H1 (cell line): ENCODE measurements at regions not wholly inside any gene's neighbourhood (a gene's known extent, or its start where the extent isn't known, plus 50 kb on each side); places are given as distances from the start of the nearest gene placed in this dataset.
A peak's percentile ranks its signal among the peaks of the same experiment; 100 is the strongest.

Experiments used
- CTCF ChIA-PET: fragments of 300-600 bp; sonication (Branson Sonifier 250); formaldehyde crosslinking; loops from one replicate; lab custom pipeline; 2021; ENCODE audit not compliant: partially characterized antibody; lab: Charles Lee
- POLR2A ChIA-PET: fragments of 300-600 bp; sonication (Branson Sonifier 250); formaldehyde crosslinking; loops from one replicate; lab custom pipeline; 2021; ENCODE audit warnings: inconsistent platforms; ENCODE audit not compliant: partially characterized antibody; lab: Charles Lee
- DNase-seq, 2 experiments: peaks; one replicate each; pipeline versions ENCODE4 v3.0.0 to v3.0.0-alpha.2; 2010 to 2022; ENCODE audit warnings: low spot score in 2 of 2, low read depth in 1 of 2, mixed read lengths in 1 of 2
- FAIRE-seq: peaks from 2 replicates; lab custom pipeline; 2011; peaks lifted over from hg19 to GRCh38; lab: Jason Lieb, UNC
- H2AFZ ChIP-seq: 2 replicates; pipeline ENCODE4 v1.8.1; 2012; ENCODE audit warnings: low read length, inconsistent platforms
- H2AK5ac ChIP-seq: 2 replicates; pipeline ENCODE4 v1.6.1; 2013; ENCODE audit warnings: low read depth, low read length
- H2BK120ac ChIP-seq: replicated peaks from 2 replicates; pipeline ENCODE3; 2013; ENCODE audit warnings: low read depth, low read length, inconsistent platforms
- H2BK12ac ChIP-seq: 2 replicates; pipeline ENCODE4 v1.6.1; 2013; ENCODE audit warnings: low read depth, low read length
- H2BK15ac ChIP-seq: 2 replicates; pipeline ENCODE4 v1.6.1; 2013; ENCODE audit warnings: low read length
- H2BK20ac ChIP-seq: 2 replicates; pipeline ENCODE4 v1.6.1; 2013; ENCODE audit warnings: low read length
- H2BK5ac ChIP-seq: 2 replicates; pipeline ENCODE4 v1.6.1; 2013; ENCODE audit warnings: low read depth, low read length
- H3K14ac ChIP-seq: 2 replicates; pipeline ENCODE4 v1.6.1; 2013; ENCODE audit warnings: inconsistent platforms; ENCODE audit not compliant: insufficient read length
- H3K18ac ChIP-seq: 2 replicates; pipeline ENCODE4 v1.6.1; 2013; ENCODE audit warnings: low read length; ENCODE audit errors: extremely low read depth
- H3K23ac ChIP-seq: 2 replicates; pipeline ENCODE4 v1.6.1; 2013; ENCODE audit warnings: inconsistent platforms; ENCODE audit not compliant: insufficient read length
- H3K23me2 ChIP-seq: 2 replicates; pipeline ENCODE4 v1.6.1; 2013; ENCODE audit warnings: low read depth, low read length
- H3K27ac ChIP-seq: 2 replicates; pipeline ENCODE4 v1.6.1; 2011; ENCODE audit warnings: low read depth, low read length, inconsistent platforms
- H3K27me3 ChIP-seq, 4 experiments: replicated peaks in 1 of 4; 1 replicate in 1 of 4; 2 replicates in 3 of 4; pipeline versions ENCODE4 v1.6.1 to v1.8.1; 2011 to 2013; ENCODE audit warnings: low read length in 3 of 4, mild to moderate bottlenecking in 3 of 4, inconsistent platforms in 2 of 4, mixed read lengths in 2 of 4, moderate library complexity in 1 of 4; ENCODE audit not compliant: control insufficient read depth in 3 of 4, insufficient read depth in 3 of 4; ENCODE audit errors: extremely low read depth in 1 of 4
- H3K36me3 ChIP-seq, 4 experiments: 2 replicates each; pipeline versions ENCODE4 v1.6.1 to v1.8.1; 2011 to 2013; ENCODE audit warnings: mild to moderate bottlenecking in 4 of 4, low read length in 3 of 4, moderate library complexity in 2 of 4, control low read depth in 1 of 4, inconsistent platforms in 1 of 4; ENCODE audit not compliant: insufficient read depth in 4 of 4, control insufficient read depth in 2 of 4
- H3K4ac ChIP-seq: replicated peaks from 2 replicates; pipeline ENCODE3; 2013; ENCODE audit warnings: low read length, low read depth, mixed read lengths, inconsistent platforms; ENCODE audit not compliant: insufficient read length
- H3K4me1 ChIP-seq, 4 experiments: replicated peaks in 1 of 4; 1 replicate in 1 of 4; 2 replicates in 3 of 4; pipeline versions ENCODE4 v1.6.1 to v1.8.1; 2011 to 2013; ENCODE audit warnings: low read length in 3 of 4, inconsistent platforms in 2 of 4, mixed read lengths in 1 of 4; ENCODE audit not compliant: insufficient read depth in 4 of 4, control insufficient read depth in 3 of 4
- H3K4me2 ChIP-seq, 2 experiments: 2 replicates each; pipeline versions ENCODE4 v1.6.1 to v1.8.1; 2011 to 2013; ENCODE audit warnings: low read depth in 2 of 2, low read length in 2 of 2, control low read depth in 1 of 2, inconsistent platforms in 1 of 2, mild to moderate bottlenecking in 1 of 2; ENCODE audit not compliant: insufficient read depth in 1 of 2
- H3K4me3 ChIP-seq, 4 experiments: fragments of 200-600, 300-600 bp in 1 of 4; sonication (generic), shearing (Covaris generic), sonication (Bioruptor Twin) in 1 of 4; 2 replicates each; pipeline versions ENCODE4 v1.5.1 to v1.8.1; 2011 to 2016; ENCODE audit warnings: low read length in 4 of 4, low read depth in 3 of 4, control low read depth in 2 of 4, inconsistent platforms in 2 of 4, mild to moderate bottlenecking in 2 of 4, mixed read lengths in 1 of 4, moderate library complexity in 1 of 4; ENCODE audit not compliant: insufficient read depth in 2 of 4; ENCODE audit errors: extremely low read depth in 1 of 4
- H3K56ac ChIP-seq: replicated peaks from 2 replicates; pipeline ENCODE3; 2013; ENCODE audit warnings: low read depth, mild to moderate bottlenecking, mixed read lengths, low read length, inconsistent platforms; ENCODE audit not compliant: insufficient read length
- H3K79me1 ChIP-seq: 2 replicates; pipeline ENCODE4 v1.6.1; 2013; ENCODE audit warnings: low read depth, low read length, control low read depth
- H3K79me2 ChIP-seq, 2 experiments: 2 replicates each; pipeline versions ENCODE4 v1.6.1 to v1.8.1; 2012 to 2013; ENCODE audit warnings: low read length in 2 of 2, mild to moderate bottlenecking in 2 of 2, inconsistent platforms in 1 of 2; ENCODE audit not compliant: insufficient read depth in 2 of 2, control insufficient read depth in 1 of 2
- H3K9ac ChIP-seq, 4 experiments: replicated peaks in 1 of 4; 1 replicate in 1 of 4; 2 replicates in 3 of 4; pipeline versions ENCODE4 v1.6.1 to v1.8.1; 2011 to 2013; ENCODE audit warnings: low read depth in 3 of 4, low read length in 3 of 4, control low read depth in 2 of 4, mild to moderate bottlenecking in 2 of 4, moderate library complexity in 2 of 4, inconsistent platforms in 1 of 4; ENCODE audit errors: extremely low read depth in 1 of 4
- H3K9me3 ChIP-seq, 2 experiments: 2 replicates each; pipeline versions ENCODE4 v1.6.1 to v1.8.1; 2012 to 2013; ENCODE audit warnings: mild to moderate bottlenecking in 2 of 2, moderate library complexity in 2 of 2, control low read depth in 1 of 2, inconsistent platforms in 1 of 2, low read depth in 1 of 2, low read length in 1 of 2, mixed read lengths in 1 of 2; ENCODE audit not compliant: insufficient read depth in 2 of 2
- H4K20me1 ChIP-seq, 2 experiments: replicated peaks in 1 of 2; 2 replicates each; pipeline versions ENCODE3 to v1.8.1; 2011 to 2013; ENCODE audit warnings: inconsistent platforms in 2 of 2, low read length in 2 of 2, mild to moderate bottlenecking in 1 of 2; ENCODE audit not compliant: insufficient read depth in 2 of 2, control insufficient read depth in 1 of 2
- H4K5ac ChIP-seq: 2 replicates; pipeline ENCODE4 v1.6.1; 2013; ENCODE audit warnings: low read length, low read depth, mixed read lengths, inconsistent platforms; ENCODE audit not compliant: insufficient read length
- H4K8ac ChIP-seq: 2 replicates; pipeline ENCODE4 v1.8.0; 2013; ENCODE audit warnings: mild to moderate bottlenecking, moderate library complexity, low read length, inconsistent platforms; ENCODE audit not compliant: insufficient read depth; ENCODE audit errors: extremely low read depth
- H4K91ac ChIP-seq: replicated peaks from 2 replicates; pipeline ENCODE3; 2013; ENCODE audit warnings: low read length, mixed read lengths, inconsistent platforms; ENCODE audit not compliant: insufficient read length
- BRCA1 ChIP-seq: IDR thresholded peaks from 2 replicates; pipeline ENCODE4 v1.6.1; 2012; ENCODE audit warnings: low read depth, low read length, improper control_type of control experiment
- HDAC2 ChIP-seq, 2 experiments: fragments of 300-600 bp in 1 of 2; sonication (generic) in 1 of 2; IDR thresholded peaks; 2 replicates each; pipeline ENCODE4 v1.6.1; 2011 to 2012; ENCODE audit warnings: low read depth in 2 of 2, low read length in 2 of 2, mild to moderate bottlenecking in 2 of 2, moderate library complexity in 2 of 2, borderline replicate concordance in 1 of 2, inconsistent platforms in 1 of 2
- RAD21 ChIP-seq, 2 experiments: IDR thresholded peaks in 1 of 2; conservative IDR thresholded peaks in 1 of 2; 2 replicates each; pipeline ENCODE4 v1.6.1; 2011; ENCODE audit warnings: low read depth in 2 of 2, low read length in 2 of 2, improper control_type of control experiment in 1 of 2, inconsistent platforms in 1 of 2, mild to moderate bottlenecking in 1 of 2, moderate library complexity in 1 of 2
- RFX5 ChIP-seq: IDR thresholded peaks from 2 replicates; pipeline ENCODE4 v1.6.1; 2011; ENCODE audit warnings: low read depth, low read length, improper control_type of control experiment, borderline replicate concordance
- SIN3A ChIP-seq, 2 experiments: IDR thresholded peaks in 1 of 2; conservative IDR thresholded peaks in 1 of 2; 2 replicates each; pipeline ENCODE4 v1.6.1; 2011 to 2012; ENCODE audit warnings: low read length in 2 of 2, improper control_type of control experiment in 1 of 2, low read depth in 1 of 2, mild to moderate bottlenecking in 1 of 2
- SIX5 ChIP-seq: IDR thresholded peaks from 2 replicates; pipeline ENCODE4 v1.6.1; 2011; ENCODE audit warnings: mild to moderate bottlenecking, low read depth, low read length
- SP1 ChIP-seq: IDR thresholded peaks from 2 replicates; pipeline ENCODE4 v1.6.1; 2011; ENCODE audit warnings: low read depth, low read length
- SP2 ChIP-seq: IDR thresholded peaks from 2 replicates; pipeline ENCODE4 v1.6.1; 2012; ENCODE audit warnings: mild to moderate bottlenecking, low read length, inconsistent platforms
- SP4 ChIP-seq: IDR thresholded peaks from 2 replicates; pipeline ENCODE4 v1.6.1; 2012; ENCODE audit warnings: low read length, inconsistent platforms
- TAF7 ChIP-seq: optimal IDR thresholded peaks from 2 replicates; pipeline ENCODE3; 2011; ENCODE audit warnings: low read depth, mild to moderate bottlenecking, inconsistent platforms, low read length, moderate library complexity, borderline replicate concordance
- TEAD4 ChIP-seq: IDR thresholded peaks from 2 replicates; pipeline ENCODE4 v1.6.1; 2012; ENCODE audit warnings: low read depth, low read length, inconsistent platforms, mixed read lengths
- WGBS, 2 experiments: shearing (Covaris generic) in 1 of 2; methylation state at CpG; one replicate each; pipeline versions ENCODE4 v1.1.6 to v1.1.7; 2013 to 2015; ENCODE audit warnings: low lambda C conversion rate in 2 of 2, mixed read lengths in 2 of 2, inconsistent platforms in 1 of 2, low coverage in 1 of 2, missing lambda C conversion rate in 1 of 2; ENCODE audit not compliant: insufficient replicate concordance in 2 of 2, insufficient coverage in 1 of 2, insufficient read length in 1 of 2; ENCODE audit errors: extremely low coverage in 1 of 2, missing lambda C conversion rate in 1 of 2; 5-methylcytosine and 5-hydroxymethylcytosine counted together

- no peaks in the 10 kb centered on the region for H3K79me1 ChIP-seq
- H3K27me3 ChIP-seq: no peaks in the 10 kb centered on the region
- H2BK120ac ChIP-seq: peak overlapping the region; percentile 73
- no peak overlapping the region for H3K4me3 ChIP-seq
- H2BK20ac ChIP-seq: peak overlapping the region; percentile 82
- peak in 1 of 2 experiments; percentile 71 for DNase-seq
- no peak overlapping the region for H3K14ac ChIP-seq
- peak overlapping the region; percentile 45; the same call in 1 of the 2 replicates for H2BK5ac ChIP-seq
- H3K79me2 ChIP-seq: no peaks in the 10 kb centered on the region
- H4K5ac ChIP-seq: peak overlapping the region; percentile 61
- no peak overlapping the region; the same call in 1 of the 2 replicates for H2BK12ac ChIP-seq
- no peaks in the 10 kb centered on the region for H3K36me3 ChIP-seq
- H2AK5ac ChIP-seq: no peak overlapping the region
- ChIA-PET POLR2A (no interaction called here), CTCF (interaction anchor here (0.5 to 4.4 kb wide), 52 partner anchors 8 to 825 kb away, joined by 3 to 29 read pairs (median 3); no protein-coding TSS in a partner anchor)
- no peak overlapping the region for H3K4ac ChIP-seq
- no peak overlapping the region for H4K8ac ChIP-seq
- H3K9me3 ChIP-seq: no peaks in the 10 kb centered on the region
- H2AFZ ChIP-seq: peak overlapping the region; percentile 95
- H4K20me1 ChIP-seq: no peaks in the 10 kb centered on the region
- WGBS, 2 experiments: 25% methylated on average over 4 of the region's 4 CpGs; no CpG with 5 or more reads in 1 of the 2 experiments
- H2BK15ac ChIP-seq: peak overlapping the region; percentile 67; the same call in 1 of the 2 replicates
- no peak overlapping the region for H3K4me2 ChIP-seq
- no peak overlapping the region for H3K23ac ChIP-seq
- peaks cover 0 to 2% (median 0%) of the 10 kb centered on the region in 4 experiments; a peak in 2 of 7 replicates for H3K4me1 ChIP-seq
- H4K91ac ChIP-seq: peak overlapping the region; percentile 76
- no peak overlapping the region for H3K27ac ChIP-seq
- no peaks in the 10 kb centered on the region for H3K23me2 ChIP-seq
- no peak overlapping the region for H3K9ac ChIP-seq
- no peak overlapping the region for H3K56ac ChIP-seq
- H3K18ac ChIP-seq: no peak overlapping the region
- FAIRE-seq: peak; percentile 93
- TF ChIP-seq BRCA1 (no peak), RAD21 (IDR thresholded peaks at IDR 0.05 in 1 of 2, conservative IDR thresholded peaks at IDR 0.05 in 1 of 2; ENCODE audit: low read depth in 2 of 2, low read length in 2 of 2) (peak; percentile 98 to 99), SIX5 (no peak), HDAC2 (IDR thresholded peaks at IDR 0.05; ENCODE audit: borderline replicate concordance in 1 of 2, low read depth in 2 of 2, low read length in 2 of 2) (no peak), RFX5 (no peak), TEAD4 (peak; percentile 13; the same call in 1 of the 2 replicates), SP4 (no peak), TAF7 (no peak), SP1 (no peak), SP2 (no peak), SIN3A (conservative IDR thresholded peaks at IDR 0.05 in 1 of 2, IDR thresholded peaks at IDR 0.05 in 1 of 2; ENCODE audit: low read depth in 1 of 2, low read length in 2 of 2) (no peak)
Measured at GRCh38 chr2:76599732-76600368, 889.1 kb upstream of the GCFC2 start.
